ENCODE measurements at regions not wholly inside any gene's neighbourhood (a gene's known extent, or its start where the extent isn't known, plus 50 kb on each side); places are given as distances from the start of the nearest gene placed in this dataset.

DNA sequence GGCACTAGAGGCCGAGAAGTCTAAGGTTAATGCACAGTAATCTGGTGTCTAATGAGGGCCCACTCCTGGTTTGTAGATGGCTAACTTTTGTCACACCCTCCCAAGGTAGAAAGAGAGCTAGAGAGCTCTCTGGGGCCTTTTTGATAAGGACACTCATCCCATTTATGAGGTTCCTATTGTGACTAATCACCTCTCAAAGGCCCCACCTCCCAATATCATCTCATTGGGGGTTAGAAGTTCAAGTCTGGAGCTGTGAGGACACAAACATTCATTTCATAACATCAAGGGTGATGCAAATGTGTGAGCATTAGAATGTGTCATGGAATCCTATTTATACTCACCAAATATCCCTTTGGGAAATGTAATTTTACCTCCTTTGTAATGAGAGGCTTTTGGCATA lies 79.2 kb upstream of the SLC10A2 start:
- no peak for ATAC-seq (ENCODE audit: low FRiP score)
- TF ChIP-seq, protein P1, sequence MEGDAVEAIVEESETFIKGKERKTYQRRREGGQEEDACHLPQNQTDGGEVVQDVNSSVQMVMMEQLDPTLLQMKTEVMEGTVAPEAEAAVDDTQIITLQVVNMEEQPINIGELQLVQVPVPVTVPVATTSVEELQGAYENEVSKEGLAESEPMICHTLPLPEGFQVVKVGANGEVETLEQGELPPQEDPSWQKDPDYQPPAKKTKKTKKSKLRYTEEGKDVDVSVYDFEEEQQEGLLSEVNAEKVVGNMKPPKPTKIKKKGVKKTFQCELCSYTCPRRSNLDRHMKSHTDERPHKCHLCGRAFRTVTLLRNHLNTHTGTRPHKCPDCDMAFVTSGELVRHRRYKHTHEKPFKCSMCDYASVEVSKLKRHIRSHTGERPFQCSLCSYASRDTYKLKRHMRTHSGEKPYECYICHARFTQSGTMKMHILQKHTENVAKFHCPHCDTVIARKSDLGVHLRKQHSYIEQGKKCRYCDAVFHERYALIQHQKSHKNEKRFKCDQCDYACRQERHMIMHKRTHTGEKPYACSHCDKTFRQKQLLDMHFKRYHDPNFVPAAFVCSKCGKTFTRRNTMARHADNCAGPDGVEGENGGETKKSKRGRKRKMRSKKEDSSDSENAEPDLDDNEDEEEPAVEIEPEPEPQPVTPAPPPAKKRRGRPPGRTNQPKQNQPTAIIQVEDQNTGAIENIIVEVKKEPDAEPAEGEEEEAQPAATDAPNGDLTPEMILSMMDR (IDR thresholded peaks at IDR 0.05) = no peak
- DNase-seq (ENCODE audit: low spot score) = no peak

DNA sequence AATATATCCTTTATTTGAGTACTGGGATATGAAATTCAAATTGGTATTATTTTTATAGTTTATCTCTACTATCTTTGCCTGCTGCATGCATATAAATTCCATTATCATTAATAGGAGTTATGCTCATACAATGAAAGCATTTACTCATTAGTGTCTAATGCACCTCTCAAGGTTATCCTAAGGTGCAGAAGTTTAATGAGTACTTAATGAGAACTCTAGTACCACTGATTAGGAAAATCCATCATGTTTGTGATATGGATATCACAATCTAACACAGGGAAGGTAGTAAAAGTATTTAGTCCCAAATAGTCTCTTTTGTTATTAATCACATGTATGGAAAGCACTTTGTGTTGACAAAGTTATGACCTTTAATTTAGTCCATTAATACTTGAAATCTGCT lies 77.2 kb upstream of the SLC10A2 start:
- TF ChIP-seq, protein P1 (IDR thresholded peaks at IDR 0.05) = no peak
- ATAC-seq (ENCODE audit: low FRiP score) (no peak), DNase-seq (ENCODE audit: low spot score) (no peak)

DNA sequence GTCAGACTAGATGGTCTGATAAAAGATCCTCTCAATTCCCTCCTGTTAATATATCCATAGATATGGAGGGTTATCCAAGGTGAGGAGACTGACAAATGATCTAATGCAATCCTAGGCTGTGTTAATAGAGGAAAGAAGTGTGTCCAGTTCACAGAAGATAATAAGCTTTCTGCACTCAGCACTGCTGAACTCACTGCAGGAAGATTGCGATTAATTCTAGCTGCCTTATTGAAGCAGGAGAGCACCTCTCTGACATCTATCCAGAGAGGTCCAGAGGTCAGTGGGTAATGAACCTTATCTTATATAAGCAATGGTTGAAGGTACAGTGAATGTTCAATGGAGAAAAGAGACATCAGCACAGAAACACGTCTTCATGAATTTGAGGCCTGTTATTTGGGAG lies 75.9 kb upstream of the SLC10A2 start:
- TF ChIP-seq, protein P1 (IDR thresholded peaks at IDR 0.05) = no peak
- DNase-seq (ENCODE audit: low spot score) (no peak), ATAC-seq (ENCODE audit: low FRiP score) (no peak)

DNA sequence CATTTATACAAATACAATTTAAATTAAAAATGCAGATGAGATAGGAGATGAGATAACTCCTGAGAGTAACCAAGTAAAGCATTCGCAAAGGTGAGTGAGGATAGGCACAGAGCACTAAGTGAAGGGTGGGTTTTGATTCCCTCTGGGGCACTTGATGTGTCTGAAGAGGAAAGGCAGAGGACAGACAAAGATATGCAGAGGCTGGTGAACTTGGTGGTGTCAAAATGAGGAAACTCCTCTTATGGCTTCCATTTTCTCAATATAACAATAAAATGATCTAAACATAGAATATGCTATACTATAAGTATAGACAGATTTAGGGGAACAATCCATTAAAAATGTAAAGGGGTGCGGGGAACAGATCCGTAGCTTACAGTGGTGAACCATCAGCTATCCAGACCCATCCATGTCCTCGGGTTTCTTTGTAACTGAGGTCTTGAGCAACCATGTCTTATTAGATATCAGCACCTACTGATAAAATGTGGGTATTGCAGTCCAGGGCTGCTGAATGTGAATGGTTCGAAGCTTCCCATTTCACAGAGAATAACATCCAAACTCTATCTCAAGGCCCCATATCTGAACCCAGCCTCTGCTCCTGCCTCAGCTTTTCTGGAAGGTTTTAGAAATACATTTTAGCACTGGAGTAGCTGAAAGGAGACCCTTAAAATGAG lies 73.9 kb upstream of the SLC10A2 start:
- TF ChIP-seq, protein P1 (IDR thresholded peaks at IDR 0.05) = no peak
- no peak for ATAC-seq (ENCODE audit: low FRiP score)
- no peak for DNase-seq (ENCODE audit: low spot score)

DNA sequence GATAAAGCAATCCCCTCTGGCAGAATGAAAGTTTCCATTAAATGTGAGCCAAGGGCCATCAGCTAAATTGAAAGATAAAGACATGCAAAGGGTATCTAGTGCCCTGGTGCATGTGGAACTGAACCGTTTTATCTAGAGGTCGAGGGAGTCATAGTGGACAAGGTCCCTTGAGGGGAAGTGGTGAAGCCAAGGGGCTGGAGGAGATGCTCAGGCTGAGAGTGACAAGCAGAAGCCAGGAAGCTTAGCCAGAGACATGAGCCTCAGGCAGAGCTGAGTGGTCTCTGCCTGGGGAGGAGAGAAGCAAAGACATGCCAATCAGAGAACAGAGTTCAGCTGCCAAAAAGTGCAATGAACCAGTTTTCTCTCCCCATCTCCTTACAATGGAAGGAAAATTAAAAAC lies 68.1 kb upstream of the SLC10A2 start:
- TF ChIP-seq, protein P1 (IDR thresholded peaks at IDR 0.05) = no peak
- ATAC-seq (ENCODE audit: low FRiP score) = no peak
- DNase-seq (ENCODE audit: low spot score) = no peak

DNA sequence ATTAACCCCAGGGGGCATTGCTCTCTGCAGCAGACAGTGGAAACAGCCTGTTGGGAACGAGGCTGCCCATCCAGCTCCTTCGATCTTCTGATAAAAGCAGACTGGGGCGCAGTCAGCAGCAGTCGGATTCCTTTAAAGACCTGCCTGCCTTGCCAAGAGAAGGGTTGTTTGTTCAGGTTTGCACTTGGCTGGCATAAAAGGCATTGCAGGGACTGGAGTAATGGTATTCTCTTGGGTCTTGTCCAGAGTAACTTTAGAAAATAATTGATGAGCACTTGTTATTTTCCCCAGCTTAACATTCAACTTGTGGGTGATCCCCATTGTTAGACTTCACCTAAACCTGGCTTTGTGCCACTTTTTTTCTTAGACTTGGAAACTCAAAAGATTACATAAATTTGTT lies 67.3 kb upstream of the SLC10A2 start:
- no peak for DNase-seq (ENCODE audit: low spot score)
- ATAC-seq (ENCODE audit: low FRiP score) = no peak
- TF ChIP-seq, protein P1 (IDR thresholded peaks at IDR 0.05) = no peak

DNA sequence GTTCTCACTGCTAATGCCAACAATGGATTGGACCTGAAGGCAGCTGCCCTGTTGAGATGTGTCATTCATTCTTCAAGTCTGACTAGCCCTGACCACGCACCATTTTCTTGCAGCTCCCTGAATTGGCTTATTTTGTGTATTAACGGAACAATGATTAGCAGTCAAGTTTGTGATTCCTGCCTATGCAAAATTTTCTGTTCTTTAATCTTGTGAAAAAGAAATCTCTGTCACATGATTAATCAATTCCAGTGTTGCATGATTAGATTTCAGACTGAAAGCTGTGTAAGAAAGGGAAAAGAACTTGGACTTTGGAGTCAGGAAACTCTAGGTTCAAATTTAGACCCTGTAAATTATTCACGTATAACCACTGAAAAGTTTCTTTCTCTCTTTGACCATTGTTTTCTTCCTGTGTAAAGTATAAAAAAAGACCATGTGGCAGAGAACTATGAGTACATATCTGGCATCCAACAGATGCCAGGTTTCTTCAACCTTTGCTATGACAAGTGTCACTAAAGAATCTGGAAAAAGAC lies 64.5 kb upstream of the SLC10A2 start:
- TF ChIP-seq, protein P1 (IDR thresholded peaks at IDR 0.05) = no peak
- ATAC-seq (ENCODE audit: low FRiP score) = no peak
- no peak for DNase-seq (ENCODE audit: low spot score)

Measured in omental fat pad (tissue), 3 donors.